ENCODE measurements at regions not wholly inside any gene's neighbourhood (a gene's known extent, or its start where the extent isn't known, plus 50 kb on each side); places are given as distances from the start of the nearest gene placed in this dataset.

GRCh38 chr11:86738568-86738967 is 61.8 kb upstream of the PRSS23 start:
- TF ChIP-seq POLR2A (IDR thresholded peaks at IDR 0.05; ENCODE audit: low read length) (no peak), GATA1 (IDR thresholded peaks at IDR 0.05; ENCODE audit: low read depth, low read length) (no peak)

Measured in erythroblast (primary cell).